ENCODE measurements at regions not wholly inside any gene's neighbourhood (a gene's known extent, or its start where the extent isn't known, plus 50 kb on each side); places are given as distances from the start of the nearest gene placed in this dataset.

DNA sequence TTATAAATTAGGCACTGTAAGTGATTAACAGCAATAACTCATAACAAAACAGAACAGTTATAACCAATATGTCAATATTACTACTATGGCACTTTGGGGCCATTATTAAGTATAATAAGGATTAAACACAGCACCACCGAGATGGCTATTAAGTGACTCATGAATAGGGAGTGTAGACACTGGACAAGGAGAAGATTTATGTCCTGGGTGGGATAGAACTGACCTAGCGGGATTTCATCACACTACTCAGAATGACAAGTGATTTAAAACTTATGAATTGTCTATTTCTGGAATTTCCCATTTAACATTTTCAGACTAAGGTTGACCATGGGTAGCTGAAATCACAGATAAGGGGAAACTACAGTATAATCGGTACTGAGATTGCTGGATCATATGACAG is 79.0 kb upstream of the SLC7A1 start (continued):
- TF ChIP-seq TSHZ1 (tag by site-specific recombination; IDR thresholded peaks at IDR 0.05; ENCODE audit: borderline replicate concordance) = no peak
- no peak for TF ChIP-seq ZNF560 (tag by site-specific recombination; IDR thresholded peaks at IDR 0.05; ENCODE audit: borderline replicate concordance)
- TF ChIP-seq ZBTB11 (tag by site-specific recombination; conservative IDR thresholded peaks at IDR 0.05; ENCODE audit: low read depth) = no peak
- TF ChIP-seq ZNF510 (tag by site-specific recombination; IDR thresholded peaks at IDR 0.05; ENCODE audit: insufficient replicate concordance) = no peak
- TF ChIP-seq, protein P1, sequence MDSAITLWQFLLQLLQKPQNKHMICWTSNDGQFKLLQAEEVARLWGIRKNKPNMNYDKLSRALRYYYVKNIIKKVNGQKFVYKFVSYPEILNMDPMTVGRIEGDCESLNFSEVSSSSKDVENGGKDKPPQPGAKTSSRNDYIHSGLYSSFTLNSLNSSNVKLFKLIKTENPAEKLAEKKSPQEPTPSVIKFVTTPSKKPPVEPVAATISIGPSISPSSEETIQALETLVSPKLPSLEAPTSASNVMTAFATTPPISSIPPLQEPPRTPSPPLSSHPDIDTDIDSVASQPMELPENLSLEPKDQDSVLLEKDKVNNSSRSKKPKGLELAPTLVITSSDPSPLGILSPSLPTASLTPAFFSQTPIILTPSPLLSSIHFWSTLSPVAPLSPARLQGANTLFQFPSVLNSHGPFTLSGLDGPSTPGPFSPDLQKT (IDR thresholded peaks at IDR 0.05; ENCODE audit: borderline replicate concordance, low read depth, low read length) = no peak
- TF ChIP-seq KLF17 (tag by site-specific recombination; IDR thresholded peaks at IDR 0.05) = no peak
- no peak for TF ChIP-seq ZNF341 (tag by site-specific recombination; IDR thresholded peaks at IDR 0.05; ENCODE audit: low read depth)

GRCh38 chr13:29664591-29664990 is 69.1 kb upstream of the SLC7A1 start:
- ChIA-PET CTCF (no interaction called here), POLR2A (no interaction called here)
- H3K36me3 ChIP-seq (ENCODE audit: control insufficient read depth in 2 of 2, insufficient read depth in 1 of 2, low read length in 2 of 2) = no peaks in the 10 kb centered on the region
- no peak for TF ChIP-seq ZNF558 (tag by site-specific recombination; IDR thresholded peaks at IDR 0.05)
- no peak for TF ChIP-seq ZBTB48 (tag by site-specific recombination; IDR thresholded peaks at IDR 0.05)
- TF ChIP-seq ATF2 (tag by site-specific recombination; IDR thresholded peaks at IDR 0.05; ENCODE audit: low read depth) = no peak
- TF ChIP-seq, protein P2, sequence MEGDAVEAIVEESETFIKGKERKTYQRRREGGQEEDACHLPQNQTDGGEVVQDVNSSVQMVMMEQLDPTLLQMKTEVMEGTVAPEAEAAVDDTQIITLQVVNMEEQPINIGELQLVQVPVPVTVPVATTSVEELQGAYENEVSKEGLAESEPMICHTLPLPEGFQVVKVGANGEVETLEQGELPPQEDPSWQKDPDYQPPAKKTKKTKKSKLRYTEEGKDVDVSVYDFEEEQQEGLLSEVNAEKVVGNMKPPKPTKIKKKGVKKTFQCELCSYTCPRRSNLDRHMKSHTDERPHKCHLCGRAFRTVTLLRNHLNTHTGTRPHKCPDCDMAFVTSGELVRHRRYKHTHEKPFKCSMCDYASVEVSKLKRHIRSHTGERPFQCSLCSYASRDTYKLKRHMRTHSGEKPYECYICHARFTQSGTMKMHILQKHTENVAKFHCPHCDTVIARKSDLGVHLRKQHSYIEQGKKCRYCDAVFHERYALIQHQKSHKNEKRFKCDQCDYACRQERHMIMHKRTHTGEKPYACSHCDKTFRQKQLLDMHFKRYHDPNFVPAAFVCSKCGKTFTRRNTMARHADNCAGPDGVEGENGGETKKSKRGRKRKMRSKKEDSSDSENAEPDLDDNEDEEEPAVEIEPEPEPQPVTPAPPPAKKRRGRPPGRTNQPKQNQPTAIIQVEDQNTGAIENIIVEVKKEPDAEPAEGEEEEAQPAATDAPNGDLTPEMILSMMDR (tag by site-specific recombination; IDR thresholded peaks at IDR 0.05) = no peak
- no peak for TF ChIP-seq ZNF501 (tag by site-specific recombination; IDR thresholded peaks at IDR 0.05)
- TF ChIP-seq ZBTB49 (tag by site-specific recombination; IDR thresholded peaks at IDR 0.05; ENCODE audit: low read depth) = no peak
- no peak for TF ChIP-seq ZNF561 (tag by site-specific recombination; IDR thresholded peaks at IDR 0.05; ENCODE audit: borderline replicate concordance)
- no peak for TF ChIP-seq ZFP3 (tag by site-specific recombination; IDR thresholded peaks at IDR 0.05; ENCODE audit: low read depth)
- no peak for TF ChIP-seq ZNF692 (tag by site-specific recombination; IDR thresholded peaks at IDR 0.05)
- no peak for TF ChIP-seq KLF8 (tag by site-specific recombination; IDR thresholded peaks at IDR 0.05)
- no peak for TF ChIP-seq ZNF701 (tag by site-specific recombination; IDR thresholded peaks at IDR 0.05)
- TF ChIP-seq WT1 (tag by site-specific recombination; IDR thresholded peaks at IDR 0.05) = no peak
- TF ChIP-seq ZNF514 (tag by site-specific recombination; IDR thresholded peaks at IDR 0.05) = no peak

More at GRCh38 chr13:29664591-29664990, 69.1 kb upstream of the SLC7A1 start:
- Histone ChIP-seq H3K9me3 (ENCODE audit: control insufficient read depth, insufficient read depth, low read depth, low read length) (no peaks in the 10 kb centered on the region), H3K4me3 (ENCODE audit: low read depth, low read length) (no peak overlapping the region), H3K4me1 (ENCODE audit: control insufficient read depth, insufficient read depth, low read length) (no peaks in the 10 kb centered on the region), H3K27ac (ENCODE audit: extremely low read depth, low read depth, low read length) (no peak overlapping the region)

Measured in HEK293 (cell line).